A673 (cell line): ENCODE measurements at regions not wholly inside any gene's neighbourhood (a gene's known extent, or its start where the extent isn't known, plus 50 kb on each side); places are given as distances from the start of the nearest gene placed in this dataset.

Source experiments
- CTCF ChIP-seq: fragments of 300-800, 200-600 bp; sonication (generic); conservative IDR thresholded peaks from 2 replicates; pipeline ENCODE4 v1.5.1; 2017; ENCODE audit warnings: low read depth, mild to moderate bottlenecking, antibody characterized with exemption, low read length, moderate library complexity, mixed read lengths
- EZH2 ChIP-seq: fragments of 200-600 bp; sonication (generic); IDR thresholded peaks from 2 replicates; pipeline ENCODE4 v1.6.1; 2017; ENCODE audit warnings: borderline replicate concordance, low read depth, mild to moderate bottlenecking, mixed read lengths, antibody characterized with exemption, low read length; ENCODE audit not compliant: poor library complexity, severe bottlenecking

GRCh38 chr21:21688889-21689288, 690.7 kb downstream of the NCAM2 start:
- TF ChIP-seq CTCF (peak; percentile 82), EZH2 (no peak)
